HG03064 (cell line): ENCODE measurements at regions not wholly inside any gene's neighbourhood (a gene's known extent, or its start where the extent isn't known, plus 50 kb on each side); places are given as distances from the start of the nearest gene placed in this dataset.

Source experiments
- ATAC-seq: cut with Tn5 transposase; IDR thresholded peaks from one replicate; pipeline ENCODE4 v1.9.1; 2021; ENCODE audit warnings: low read depth; ENCODE audit not compliant: unreplicated experiment

- no peak for ATAC-seq
Measured at GRCh38 chr4:14196131-14196530, 568.6 kb upstream of the BOD1L1 start.

- no peak for ATAC-seq
Measured at GRCh38 chr4:14215116-14215770, 587.7 kb upstream of the BOD1L1 start.

GRCh38 chr4:14217401-14217800, 589.9 kb upstream of the BOD1L1 start:
- no peak for ATAC-seq

- ATAC-seq = no peak
Measured at GRCh38 chr4:14218641-14219040, 591.1 kb upstream of the BOD1L1 start.

GRCh38 chr4:14221176-14221575, 593.7 kb upstream of the BOD1L1 start:
- ATAC-seq = no peak

- no peak for ATAC-seq
Measured at GRCh38 chr4:14222377-14223029, 595.0 kb upstream of the BOD1L1 start.

- ATAC-seq = no peak
Measured at GRCh38 chr4:14223461-14223860, 595.9 kb upstream of the BOD1L1 start.

- no peak for ATAC-seq
Measured at GRCh38 chr4:14225688-14226207, 598.2 kb upstream of the BOD1L1 start.

GRCh38 chr4:14233126-14233525, 605.6 kb upstream of the BOD1L1 start:
- no peak for ATAC-seq

- ATAC-seq = no peak
Measured at GRCh38 chr4:14234307-14234706, 606.8 kb upstream of the BOD1L1 start.

- ATAC-seq = no peak
Measured at GRCh38 chr4:14236359-14236758, 608.8 kb upstream of the BOD1L1 start.

- ATAC-seq = no peak
Measured at GRCh38 chr4:14237911-14238310, 610.4 kb upstream of the BOD1L1 start.

- ATAC-seq = no peak
Measured at GRCh38 chr4:14241574-14241973, 614.0 kb upstream of the BOD1L1 start.

GRCh38 chr4:14247767-14248166, 620.2 kb upstream of the BOD1L1 start:
- ATAC-seq = no peak

GRCh38 chr4:14249226-14249625, 621.7 kb upstream of the BOD1L1 start:
- no peak for ATAC-seq

- no peak for ATAC-seq
Measured at GRCh38 chr4:14254252-14254651, 626.7 kb upstream of the BOD1L1 start.

GRCh38 chr4:14254926-14255325, 627.4 kb upstream of the BOD1L1 start:
- ATAC-seq = no peak

- no peak for ATAC-seq
Measured at GRCh38 chr4:14257903-14258302, 630.4 kb upstream of the BOD1L1 start.

GRCh38 chr4:14259936-14260335, 632.4 kb upstream of the BOD1L1 start:
- no peak for ATAC-seq

- no peak for ATAC-seq
Measured at GRCh38 chr4:14260591-14260990, 633.1 kb upstream of the BOD1L1 start.

GRCh38 chr4:14262221-14262620, 634.7 kb upstream of the BOD1L1 start:
- no peak for ATAC-seq

- no peak for ATAC-seq
Measured at GRCh38 chr4:14264437-14264836, 636.9 kb upstream of the BOD1L1 start.
